ENCODE measurements at regions not wholly inside any gene's neighbourhood (a gene's known extent, or its start where the extent isn't known, plus 50 kb on each side); places are given as distances from the start of the nearest gene placed in this dataset.

DNA sequence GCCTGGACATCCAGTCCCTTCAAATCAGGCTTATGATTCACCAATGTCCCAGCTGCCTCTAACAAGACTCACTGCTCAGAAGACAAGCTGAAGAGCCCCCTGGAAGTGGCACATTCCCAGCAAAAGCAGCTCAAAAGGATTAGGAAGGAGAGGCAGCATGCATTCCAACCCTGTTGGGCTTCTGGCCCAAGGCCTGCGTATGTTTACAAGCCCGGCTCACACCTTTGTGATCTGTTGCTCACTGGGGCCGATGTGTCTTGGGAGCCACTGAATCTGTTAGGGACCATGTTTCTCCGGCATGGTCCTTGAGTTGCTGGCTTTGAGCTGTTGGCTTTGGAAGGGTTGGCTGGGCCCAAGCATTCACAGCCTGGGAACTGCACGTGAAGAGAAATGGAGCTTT, 81.2 kb upstream of the C1orf174 start:
- TF ChIP-seq, protein P1, sequence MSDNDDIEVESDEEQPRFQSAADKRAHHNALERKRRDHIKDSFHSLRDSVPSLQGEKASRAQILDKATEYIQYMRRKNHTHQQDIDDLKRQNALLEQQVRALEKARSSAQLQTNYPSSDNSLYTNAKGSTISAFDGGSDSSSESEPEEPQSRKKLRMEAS (IDR thresholded peaks at IDR 0.05) = no peak
- TF ChIP-seq CREB1 (IDR thresholded peaks at IDR 0.05; ENCODE audit: low read depth) (no peak), ZBTB7A (IDR thresholded peaks at IDR 0.05; ENCODE audit: low read depth) (no peak), EP300 (IDR thresholded peaks at IDR 0.05; ENCODE audit: borderline replicate concordance) (no peak)

DNA sequence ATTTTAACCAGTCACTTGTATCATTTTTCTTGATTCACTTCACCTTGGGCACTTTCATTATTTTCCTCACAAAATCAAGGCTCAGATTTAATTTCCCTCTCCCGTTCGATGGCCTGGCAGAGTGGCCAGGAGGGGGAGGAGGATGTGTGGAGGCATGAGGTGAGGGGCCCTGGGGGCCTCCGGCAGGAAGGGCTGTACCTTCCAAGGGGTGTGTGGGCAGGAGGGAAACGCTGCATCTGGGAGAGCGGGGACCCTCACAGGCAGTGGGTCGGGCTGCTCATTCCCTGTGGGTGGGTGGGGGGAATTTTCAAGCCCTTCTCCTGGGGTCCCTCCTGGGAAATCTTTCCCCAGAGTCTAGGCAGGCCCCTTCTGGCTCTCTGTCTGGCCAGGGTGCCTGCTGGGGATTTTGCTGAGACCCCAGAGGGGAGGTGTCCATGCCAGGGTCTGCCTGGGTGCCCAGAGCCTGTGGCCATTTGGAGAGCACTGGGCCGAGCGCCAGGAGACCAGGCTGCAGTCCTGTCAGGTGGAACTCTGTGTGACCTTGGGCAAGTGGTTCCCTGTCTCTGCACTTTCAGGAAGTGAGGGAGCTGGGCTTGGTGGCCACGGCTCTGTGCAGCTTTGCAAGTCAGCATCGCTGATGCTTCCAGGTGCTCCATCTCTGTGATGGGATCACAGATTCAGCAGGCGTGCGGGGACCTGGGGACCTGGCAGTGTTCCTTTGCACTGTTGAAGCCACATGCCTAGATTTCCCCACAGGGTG, 81.9 kb upstream of the C1orf174 start:
- TF ChIP-seq CEBPB (IDR thresholded peaks at IDR 0.05) (no peak), CREB1 (IDR thresholded peaks at IDR 0.05; ENCODE audit: low read depth) (no peak), ZBTB7A (IDR thresholded peaks at IDR 0.05; ENCODE audit: low read depth) (no peak), TCF12 (IDR thresholded peaks at IDR 0.05; ENCODE audit: low read depth) (no peak), NFIC (IDR thresholded peaks at IDR 0.05) (no peak), RAD21 (IDR thresholded peaks at IDR 0.05; ENCODE audit: low read depth) (no peak), EGR1 (IDR thresholded peaks at IDR 0.05) (no peak), YY1 (IDR thresholded peaks at IDR 0.05; ENCODE audit: low read depth) (no peak), TAF1 (IDR thresholded peaks at IDR 0.05; ENCODE audit: low read depth) (no peak), EP300 (IDR thresholded peaks at IDR 0.05; ENCODE audit: borderline replicate concordance) (no peak), FOXM1 (IDR thresholded peaks at IDR 0.05; ENCODE audit: borderline replicate concordance, low read depth) (no peak), TEAD4 (IDR thresholded peaks at IDR 0.05) (no peak)
- TF ChIP-seq, protein P2, sequence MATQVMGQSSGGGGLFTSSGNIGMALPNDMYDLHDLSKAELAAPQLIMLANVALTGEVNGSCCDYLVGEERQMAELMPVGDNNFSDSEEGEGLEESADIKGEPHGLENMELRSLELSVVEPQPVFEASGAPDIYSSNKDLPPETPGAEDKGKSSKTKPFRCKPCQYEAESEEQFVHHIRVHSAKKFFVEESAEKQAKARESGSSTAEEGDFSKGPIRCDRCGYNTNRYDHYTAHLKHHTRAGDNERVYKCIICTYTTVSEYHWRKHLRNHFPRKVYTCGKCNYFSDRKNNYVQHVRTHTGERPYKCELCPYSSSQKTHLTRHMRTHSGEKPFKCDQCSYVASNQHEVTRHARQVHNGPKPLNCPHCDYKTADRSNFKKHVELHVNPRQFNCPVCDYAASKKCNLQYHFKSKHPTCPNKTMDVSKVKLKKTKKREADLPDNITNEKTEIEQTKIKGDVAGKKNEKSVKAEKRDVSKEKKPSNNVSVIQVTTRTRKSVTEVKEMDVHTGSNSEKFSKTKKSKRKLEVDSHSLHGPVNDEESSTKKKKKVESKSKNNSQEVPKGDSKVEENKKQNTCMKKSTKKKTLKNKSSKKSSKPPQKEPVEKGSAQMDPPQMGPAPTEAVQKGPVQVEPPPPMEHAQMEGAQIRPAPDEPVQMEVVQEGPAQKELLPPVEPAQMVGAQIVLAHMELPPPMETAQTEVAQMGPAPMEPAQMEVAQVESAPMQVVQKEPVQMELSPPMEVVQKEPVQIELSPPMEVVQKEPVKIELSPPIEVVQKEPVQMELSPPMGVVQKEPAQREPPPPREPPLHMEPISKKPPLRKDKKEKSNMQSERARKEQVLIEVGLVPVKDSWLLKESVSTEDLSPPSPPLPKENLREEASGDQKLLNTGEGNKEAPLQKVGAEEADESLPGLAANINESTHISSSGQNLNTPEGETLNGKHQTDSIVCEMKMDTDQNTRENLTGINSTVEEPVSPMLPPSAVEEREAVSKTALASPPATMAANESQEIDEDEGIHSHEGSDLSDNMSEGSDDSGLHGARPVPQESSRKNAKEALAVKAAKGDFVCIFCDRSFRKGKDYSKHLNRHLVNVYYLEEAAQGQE (IDR thresholded peaks at IDR 0.05; ENCODE audit: low read depth) = no peak
- TF ChIP-seq, protein P3, sequence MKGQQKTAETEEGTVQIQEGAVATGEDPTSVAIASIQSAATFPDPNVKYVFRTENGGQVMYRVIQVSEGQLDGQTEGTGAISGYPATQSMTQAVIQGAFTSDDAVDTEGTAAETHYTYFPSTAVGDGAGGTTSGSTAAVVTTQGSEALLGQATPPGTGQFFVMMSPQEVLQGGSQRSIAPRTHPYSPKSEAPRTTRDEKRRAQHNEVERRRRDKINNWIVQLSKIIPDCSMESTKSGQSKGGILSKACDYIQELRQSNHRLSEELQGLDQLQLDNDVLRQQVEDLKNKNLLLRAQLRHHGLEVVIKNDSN (IDR thresholded peaks at IDR 0.05) = no peak
- TF ChIP-seq, protein P1 (IDR thresholded peaks at IDR 0.05) = no peak

DNA sequence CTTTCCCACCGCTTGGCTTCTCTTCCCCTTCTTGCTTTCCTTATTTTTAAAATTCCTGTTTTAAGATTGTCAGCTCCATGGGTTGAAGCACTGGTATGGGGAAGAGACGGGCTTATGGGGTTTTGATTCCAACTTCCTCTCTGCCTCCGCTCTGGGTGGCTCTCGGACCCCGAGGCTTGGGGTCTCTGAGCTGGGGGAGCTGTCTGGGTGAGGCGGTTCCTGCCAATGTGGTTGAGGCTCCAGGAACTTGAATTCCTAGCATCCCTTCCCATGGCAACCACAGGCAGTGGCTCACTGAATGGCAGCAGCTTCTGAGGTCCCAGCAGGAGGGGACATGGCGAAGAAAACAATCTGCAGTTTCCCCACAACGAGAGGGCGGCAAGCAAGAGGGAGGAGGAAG, 83.1 kb upstream of the C1orf174 start:
- TF ChIP-seq EP300 (IDR thresholded peaks at IDR 0.05; ENCODE audit: borderline replicate concordance) (no peak), CREB1 (IDR thresholded peaks at IDR 0.05; ENCODE audit: low read depth) (no peak), TCF12 (IDR thresholded peaks at IDR 0.05; ENCODE audit: low read depth) (no peak)
- TF ChIP-seq, protein P1 (IDR thresholded peaks at IDR 0.05) = no peak
- TF ChIP-seq, protein P2 (IDR thresholded peaks at IDR 0.05; ENCODE audit: low read depth) = no peak

DNA sequence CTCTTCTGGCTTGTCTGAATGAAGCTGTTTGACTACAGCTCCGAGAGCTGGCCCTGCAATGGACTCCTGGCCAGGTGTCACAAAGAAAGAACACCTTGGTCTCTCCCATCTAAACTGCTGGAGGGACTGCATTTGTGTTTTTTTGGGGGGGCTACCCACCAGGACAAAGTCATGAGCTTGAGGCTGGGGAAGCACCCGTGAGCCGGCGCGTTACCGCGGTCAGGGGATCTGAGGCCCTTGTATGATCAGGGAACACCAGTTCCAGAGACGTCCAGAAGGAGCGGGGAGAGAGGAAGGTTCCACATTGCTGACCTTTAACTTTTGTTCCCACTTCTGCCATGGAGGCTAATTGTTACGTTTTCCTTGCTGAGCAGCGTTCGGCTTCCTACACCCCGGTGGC, 84.5 kb upstream of the C1orf174 start:
- TF ChIP-seq FOXM1 (IDR thresholded peaks at IDR 0.05; ENCODE audit: borderline replicate concordance, low read depth) = no peak
- TF ChIP-seq, protein P1 (IDR thresholded peaks at IDR 0.05) = no peak
- TF ChIP-seq EGR1 (IDR thresholded peaks at IDR 0.05) = no peak
- TF ChIP-seq TAF1 (IDR thresholded peaks at IDR 0.05; ENCODE audit: low read depth) = no peak
- no peak for TF ChIP-seq NFIC (IDR thresholded peaks at IDR 0.05)
- TF ChIP-seq YY1 (IDR thresholded peaks at IDR 0.05; ENCODE audit: low read depth) = no peak
- TF ChIP-seq, protein P3 (IDR thresholded peaks at IDR 0.05) = no peak
- no peak for TF ChIP-seq TCF12 (IDR thresholded peaks at IDR 0.05; ENCODE audit: low read depth)
- TF ChIP-seq EP300 (IDR thresholded peaks at IDR 0.05; ENCODE audit: borderline replicate concordance) = no peak
- TF ChIP-seq, protein P2 (IDR thresholded peaks at IDR 0.05; ENCODE audit: low read depth) = no peak
- no peak for TF ChIP-seq CEBPB (IDR thresholded peaks at IDR 0.05)
- no peak for TF ChIP-seq ZBTB7A (IDR thresholded peaks at IDR 0.05; ENCODE audit: low read depth)
- no peak for TF ChIP-seq RAD21 (IDR thresholded peaks at IDR 0.05; ENCODE audit: low read depth)
- TF ChIP-seq TEAD4 (IDR thresholded peaks at IDR 0.05) = no peak
- TF ChIP-seq CREB1 (IDR thresholded peaks at IDR 0.05; ENCODE audit: low read depth) = no peak

Data from Ishikawa (cell line).